Small intestine (tissue), 7 donors: ENCODE measurements at regions not wholly inside any gene's neighbourhood (a gene's known extent, or its start where the extent isn't known, plus 50 kb on each side); places are given as distances from the start of the nearest gene placed in this dataset.

Experiments
- DNase-seq, 2 donors: peaks; one replicate each; pipeline versions ENCODE4 v3.0.0 to v3.0.0-alpha.2; 2013
- FAIRE-seq: peaks from 2 replicates; lab custom pipeline; 2012; peaks lifted over from hg19 to GRCh38; lab: Jason Lieb, UNC
- H3K27ac ChIP-seq, 3 donors: one replicate each; pipeline ENCODE4 v1.5.1; 2013; ENCODE audit warnings: low read length in 2 of 3, mild to moderate bottlenecking in 2 of 3, control low read depth in 1 of 3, inconsistent platforms in 1 of 3, low read depth in 1 of 3, moderate library complexity in 1 of 3
- H3K27me3 ChIP-seq, 3 donors: one replicate each; pipeline ENCODE4 v1.6.1; 2013; ENCODE audit warnings: low read length in 3 of 3, inconsistent platforms in 1 of 3; ENCODE audit not compliant: control insufficient read depth in 3 of 3, insufficient read depth in 3 of 3
- H3K36me3 ChIP-seq, 3 donors: one replicate each; pipeline ENCODE4 v1.6.1; 2013; ENCODE audit warnings: low read length in 3 of 3, inconsistent platforms in 1 of 3, low read depth in 1 of 3, mild to moderate bottlenecking in 1 of 3, moderate library complexity in 1 of 3; ENCODE audit not compliant: control insufficient read depth in 3 of 3, insufficient read depth in 2 of 3
- H3K4me1 ChIP-seq, 3 donors: one replicate each; pipeline ENCODE4 v1.6.1; 2013; ENCODE audit warnings: low read length in 2 of 3, inconsistent platforms in 1 of 3, low read depth in 1 of 3, mild to moderate bottlenecking in 1 of 3, moderate library complexity in 1 of 3; ENCODE audit not compliant: control insufficient read depth in 3 of 3, insufficient read depth in 2 of 3
- H3K4me3 ChIP-seq, 3 donors: one replicate each; pipeline ENCODE4 v1.5.1; 2013; ENCODE audit warnings: low read length in 3 of 3, control low read depth in 1 of 3, inconsistent platforms in 1 of 3, low read depth in 1 of 3, mild to moderate bottlenecking in 1 of 3, moderate library complexity in 1 of 3
- H3K9me3 ChIP-seq, 2 donors: one replicate each; pipeline ENCODE4 v1.6.1; 2013; ENCODE audit warnings: low read depth in 1 of 2, low read length in 1 of 2; ENCODE audit not compliant: control insufficient read depth in 2 of 2, insufficient read depth in 1 of 2
- WGBS, 3 donors: extraction: QIAGEN DNeasy Blood & Tissue Kit; methylation state at CpG; one replicate each; pipeline ENCODE4 v1.1.7; 2013; 5-methylcytosine and 5-hydroxymethylcytosine counted together
- donor health status: healthy with polysubstance abuse.
- donor health status: control.
- donor health status: control.
- donor health status: Bipolar disorder and iron deficiency.
- donor health status: healthy.

DNA sequence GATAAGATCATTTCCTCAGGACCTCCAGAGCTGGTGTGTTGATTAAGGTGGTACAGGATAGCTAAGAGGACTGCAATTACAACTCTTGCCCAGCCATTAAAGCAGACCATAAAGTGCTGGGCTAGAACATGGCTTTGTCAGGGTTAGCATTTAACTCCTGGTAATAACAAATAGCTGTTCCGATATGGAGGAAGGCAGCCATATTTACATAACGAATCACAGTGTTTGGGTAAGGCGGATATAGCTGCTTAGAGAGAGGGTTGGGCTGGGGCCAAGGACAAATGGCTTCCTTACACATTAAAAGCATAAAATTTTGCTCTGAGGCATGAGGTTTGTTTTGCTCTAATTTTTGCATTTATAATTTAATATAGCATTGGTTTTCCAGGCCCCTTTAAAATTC, 297.7 kb upstream of the DDHD1 start:
- WGBS, 3 donors = 15 to 36% (median 32%) methylated on average over 3 of the region's 3 CpGs

DNA sequence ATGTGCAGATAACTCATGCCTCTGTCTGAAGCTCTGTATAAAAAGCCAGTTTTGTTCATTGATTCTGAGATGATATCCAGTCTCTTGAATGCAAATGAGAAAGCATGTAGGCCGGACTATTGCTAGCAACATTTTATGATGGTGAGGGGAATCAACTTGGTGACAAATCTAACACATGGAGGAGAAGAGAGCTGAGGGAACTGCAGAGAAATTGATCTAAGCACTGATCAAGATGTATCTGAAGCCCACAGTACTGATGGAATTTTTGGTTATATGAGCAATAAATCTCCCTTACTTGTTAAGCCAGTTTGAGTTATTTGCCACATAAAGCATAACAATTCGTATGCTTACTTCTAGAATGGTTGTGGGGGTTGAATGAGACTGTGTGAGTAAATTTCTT, 295.6 kb upstream of the DDHD1 start:
- H3K4me1 ChIP-seq = peaks cover 0 to 9% (median 0%) of the 10 kb centered on the region in 3 donors
- 73 to 89% (median 86%) methylated on average over 2 of the region's 2 CpGs for WGBS, 3 donors
- no peaks in the 10 kb centered on the region for H3K36me3 ChIP-seq
- no peaks in the 10 kb centered on the region for H3K27me3 ChIP-seq
- H3K9me3 ChIP-seq = no peaks in the 10 kb centered on the region
- no peak overlapping the region for H3K4me3 ChIP-seq
- H3K27ac ChIP-seq = no peak overlapping the region
- DNase-seq (no peak), FAIRE-seq (no peak)

More for the DNA sequence above, 297.7 kb upstream of the DDHD1 start:
- Histone ChIP-seq H3K4me3 (no peak overlapping the region), H3K27me3 (no peaks in the 10 kb centered on the region), H3K27ac (no peak overlapping the region), H3K4me1 (peaks cover 0 to 9% (median 0%) of the 10 kb centered on the region in 3 donors), H3K9me3 (no peaks in the 10 kb centered on the region), H3K36me3 (no peaks in the 10 kb centered on the region)
- DNase-seq (peak; percentile 31 to 59), FAIRE-seq (no peak)

DNA sequence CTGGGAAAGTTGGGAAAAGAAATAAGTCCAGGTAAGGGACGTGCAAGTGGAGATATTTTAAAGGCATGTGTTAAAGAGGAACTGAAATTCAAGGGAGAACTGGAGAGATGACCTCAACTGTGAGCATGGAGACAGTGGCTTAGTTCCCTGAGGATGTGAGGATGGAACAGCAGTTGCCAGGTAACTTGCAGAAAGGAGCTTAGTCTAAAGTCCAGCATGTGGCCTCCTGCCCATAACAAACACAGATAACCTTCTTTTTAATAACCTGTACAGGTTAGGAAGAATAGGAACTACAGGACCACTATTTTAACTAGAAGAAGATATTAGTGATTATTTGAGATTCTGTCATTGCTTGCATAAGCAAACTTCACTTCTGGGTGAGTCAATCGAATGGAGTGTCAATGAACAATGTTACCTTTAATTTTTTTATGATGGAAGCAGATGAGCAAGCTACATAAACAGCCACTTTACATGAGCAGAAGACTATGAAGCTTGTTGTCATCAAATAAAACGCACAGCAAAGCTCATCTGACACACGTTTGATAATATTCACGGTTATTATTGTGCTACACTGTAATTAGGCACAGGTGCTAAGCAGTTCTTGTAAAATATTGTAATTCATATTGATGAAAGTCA, 291.7 kb upstream of the DDHD1 start:
- peak in 1 of 2 donors; percentile 20 for DNase-seq
- 72 to 85% (median 73%) methylated on average over 5 of the region's 5 CpGs for WGBS, 3 donors
- H3K4me3 ChIP-seq = no peak overlapping the region
- no peaks in the 10 kb centered on the region for H3K4me1 ChIP-seq
- no peaks in the 10 kb centered on the region for H3K36me3 ChIP-seq
- no peaks in the 10 kb centered on the region for H3K27me3 ChIP-seq
- H3K27ac ChIP-seq = no peak overlapping the region
- H3K9me3 ChIP-seq = no peaks in the 10 kb centered on the region
- no peak for FAIRE-seq

DNA sequence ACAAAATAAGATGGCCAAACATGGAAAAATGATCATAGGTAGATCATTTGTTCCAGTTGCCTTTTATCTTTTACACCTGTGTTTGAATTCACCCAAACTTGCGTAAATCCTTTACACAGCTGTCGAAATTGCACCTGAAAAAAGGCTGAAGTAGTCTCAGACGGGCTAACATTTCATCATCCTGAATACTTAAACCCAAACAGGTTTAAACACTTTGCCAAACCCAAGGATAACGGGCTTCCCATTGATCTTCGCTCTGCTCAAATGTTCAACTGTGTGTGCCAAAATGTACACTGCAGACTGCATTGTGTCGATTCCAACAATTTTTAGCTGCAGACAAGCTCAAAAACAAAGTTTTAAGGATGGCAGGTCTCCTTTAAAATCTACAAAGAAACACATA, 288.7 kb upstream of the DDHD1 start:
- H3K27ac ChIP-seq = no peak overlapping the region
- no peaks in the 10 kb centered on the region for H3K27me3 ChIP-seq
- DNase-seq (no peak), FAIRE-seq (no peak)
- H3K9me3 ChIP-seq = no peaks in the 10 kb centered on the region
- H3K4me1 ChIP-seq = no peaks in the 10 kb centered on the region
- WGBS, 3 donors = 78 to 86% (median 80%) methylated on average over 6 of the region's 6 CpGs
- no peak overlapping the region for H3K4me3 ChIP-seq
- H3K36me3 ChIP-seq = no peaks in the 10 kb centered on the region

DNA sequence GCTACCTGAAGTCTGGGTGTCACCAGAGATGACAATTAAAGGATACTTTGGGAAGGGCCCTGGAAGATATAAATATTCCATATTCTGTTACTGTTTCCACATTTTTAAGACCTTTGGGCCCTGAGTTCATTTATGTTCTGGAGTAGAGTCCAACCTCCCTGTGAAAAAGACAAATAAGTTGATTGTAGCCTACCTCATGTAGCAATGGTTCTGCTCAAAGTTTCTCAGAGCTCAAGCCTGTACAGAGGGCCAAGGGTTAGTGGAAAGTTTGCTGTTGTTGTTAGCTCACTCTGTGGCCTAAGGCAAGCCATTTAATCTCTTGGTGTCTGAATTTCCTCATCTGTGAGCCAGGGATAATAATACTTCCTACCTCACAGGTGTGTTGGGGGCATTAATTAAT, 284.7 kb upstream of the DDHD1 start:
- H3K4me1 ChIP-seq = no peaks in the 10 kb centered on the region
- no peak overlapping the region for H3K4me3 ChIP-seq
- H3K27me3 ChIP-seq = no peaks in the 10 kb centered on the region
- no peaks in the 10 kb centered on the region for H3K36me3 ChIP-seq
- FAIRE-seq (no peak), DNase-seq (peak in 1 of 2 donors; percentile 29)
- H3K9me3 ChIP-seq = no peaks in the 10 kb centered on the region
- no peak overlapping the region for H3K27ac ChIP-seq

DNA sequence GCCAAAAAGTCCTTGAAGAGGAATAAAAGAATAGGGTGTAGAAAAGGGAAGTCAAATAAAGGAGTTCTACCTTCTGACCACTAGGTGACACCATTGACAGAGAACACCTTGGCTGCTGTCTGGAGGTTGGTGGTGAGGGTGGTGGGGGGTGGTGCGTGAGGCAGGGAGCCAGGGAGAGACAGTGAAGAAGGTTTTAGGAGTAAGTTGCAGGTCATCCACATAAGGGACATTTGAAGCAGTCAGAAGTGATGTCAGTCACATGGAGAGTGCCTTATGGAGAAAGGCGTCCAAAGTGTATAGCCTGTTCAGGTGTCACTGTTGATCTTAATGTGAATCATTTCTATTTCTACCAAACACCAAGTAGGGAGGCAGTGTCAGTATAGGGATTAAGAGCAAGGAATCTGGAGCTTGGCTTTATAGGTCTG, 279.3 kb upstream of the DDHD1 start:
- Histone ChIP-seq H3K27me3 (no peaks in the 10 kb centered on the region), H3K4me3 (no peak overlapping the region), H3K9me3 (no peaks in the 10 kb centered on the region), H3K36me3 (no peaks in the 10 kb centered on the region), H3K27ac (no peak overlapping the region), H3K4me1 (no peaks in the 10 kb centered on the region)
- 20 to 38% (median 31%) methylated on average over 2 of the region's 2 CpGs for WGBS, 3 donors
- FAIRE-seq (no peak), DNase-seq (peak; percentile 25 to 48)

DNA sequence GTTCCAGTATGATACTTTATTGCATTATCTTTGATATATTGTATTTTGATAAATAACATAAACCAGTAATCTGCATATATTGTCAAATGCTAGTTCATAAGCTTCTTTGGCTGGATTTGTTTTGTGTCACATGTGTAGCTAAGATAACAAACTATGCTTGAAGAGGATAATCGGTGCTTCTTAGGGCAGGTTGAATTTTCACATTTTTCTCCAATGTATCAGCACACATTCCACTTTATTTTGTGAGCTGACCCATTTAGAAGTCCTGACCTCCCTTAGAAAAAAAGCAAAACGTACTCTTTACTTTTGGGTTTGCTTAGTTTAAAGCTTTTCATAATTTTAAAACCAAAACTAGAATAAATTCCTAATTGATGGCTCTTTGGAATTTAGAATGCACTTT, 277.7 kb upstream of the DDHD1 start:
- FAIRE-seq = no peak
- no peak overlapping the region for H3K27ac ChIP-seq
- no peak overlapping the region for H3K4me3 ChIP-seq
- no peaks in the 10 kb centered on the region for H3K4me1 ChIP-seq
- no peak for DNase-seq
- WGBS, 3 donors = 55 to 58% (median 56%) methylated on average over 2 of the region's 2 CpGs
- no peaks in the 10 kb centered on the region for H3K9me3 ChIP-seq
- H3K36me3 ChIP-seq = no peaks in the 10 kb centered on the region
- H3K27me3 ChIP-seq = no peaks in the 10 kb centered on the region

DNA sequence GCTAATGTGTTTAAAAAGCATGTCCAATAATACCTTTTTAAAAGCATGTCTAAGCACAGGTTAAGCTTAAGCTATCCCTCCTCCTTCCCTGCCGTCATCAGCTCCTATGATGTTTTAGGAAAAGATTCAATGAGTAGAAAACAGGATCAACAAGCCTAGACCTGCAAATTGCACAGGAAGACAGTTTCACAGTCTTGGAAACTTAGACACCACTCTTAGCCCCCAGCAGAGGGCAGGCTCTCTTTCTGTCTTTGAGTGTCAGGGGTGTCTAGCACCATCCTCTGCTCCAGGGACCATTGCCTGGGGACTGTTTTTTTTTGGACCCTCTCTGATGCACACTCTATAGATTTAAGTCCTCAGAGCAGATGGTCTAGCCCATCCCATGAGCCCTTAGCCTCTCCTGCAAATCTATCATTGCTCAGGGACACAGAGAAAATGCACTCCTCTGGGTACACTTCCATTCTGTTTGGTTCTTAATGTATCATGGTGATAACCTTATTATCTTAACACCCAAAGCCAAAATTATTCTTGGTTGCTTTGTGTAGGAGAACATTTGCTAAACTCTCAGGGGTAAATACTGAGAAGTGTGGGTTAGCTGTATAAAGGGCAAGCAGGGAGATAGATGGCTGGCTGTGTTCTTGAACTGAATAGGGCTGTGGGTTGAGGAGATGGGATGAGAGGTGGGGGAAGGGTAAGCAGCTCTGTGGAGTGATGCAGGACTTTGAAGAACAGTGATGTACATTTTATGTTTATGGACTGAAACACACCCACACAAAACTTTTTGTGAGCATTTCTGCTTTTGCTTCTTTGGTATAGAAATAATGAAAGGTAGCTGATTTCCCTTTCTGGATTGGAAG, 259.9 kb upstream of the DDHD1 start:
- no peak for FAIRE-seq
- no peaks in the 10 kb centered on the region for H3K4me1 ChIP-seq
- no peaks in the 10 kb centered on the region for H3K36me3 ChIP-seq
- H3K27ac ChIP-seq = no peak overlapping the region
- no peak overlapping the region for H3K4me3 ChIP-seq
- 46 to 79% (median 48%) methylated on average over 1 of the region's 1 CpG for WGBS, 3 donors
- H3K9me3 ChIP-seq = peaks cover 0 to 3% of the 10 kb centered on the region in 2 donors
- DNase-seq = peak in 1 of 2 donors; percentile 11
- no peaks in the 10 kb centered on the region for H3K27me3 ChIP-seq
